ENCODE measurements at regions not wholly inside any gene's neighbourhood (a gene's known extent, or its start where the extent isn't known, plus 50 kb on each side); places are given as distances from the start of the nearest gene placed in this dataset.

DNA sequence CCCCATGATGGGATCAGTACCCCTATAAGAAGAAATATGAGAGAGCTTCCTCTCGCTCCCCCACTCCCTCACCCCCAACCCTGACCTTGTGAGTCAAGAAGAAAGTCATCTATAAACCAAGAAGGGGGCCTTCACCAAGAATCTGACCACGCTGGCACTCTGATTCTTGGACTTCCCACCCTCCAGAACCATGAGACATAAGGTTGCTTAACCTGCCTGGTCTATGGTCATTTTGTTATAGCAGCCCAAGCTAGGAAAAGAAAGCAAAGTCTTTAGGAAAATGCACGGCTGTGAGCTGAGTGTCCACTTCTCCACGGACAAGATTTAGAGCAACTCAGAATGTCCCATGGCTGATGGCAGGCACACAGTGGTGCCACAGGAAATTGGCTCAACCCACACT, 333.5 kb downstream of the SOX9 start:
- H3K4me3 ChIP-seq (ENCODE audit: low read depth, low read length) = no peak overlapping the region
- TF ChIP-seq, protein P1, sequence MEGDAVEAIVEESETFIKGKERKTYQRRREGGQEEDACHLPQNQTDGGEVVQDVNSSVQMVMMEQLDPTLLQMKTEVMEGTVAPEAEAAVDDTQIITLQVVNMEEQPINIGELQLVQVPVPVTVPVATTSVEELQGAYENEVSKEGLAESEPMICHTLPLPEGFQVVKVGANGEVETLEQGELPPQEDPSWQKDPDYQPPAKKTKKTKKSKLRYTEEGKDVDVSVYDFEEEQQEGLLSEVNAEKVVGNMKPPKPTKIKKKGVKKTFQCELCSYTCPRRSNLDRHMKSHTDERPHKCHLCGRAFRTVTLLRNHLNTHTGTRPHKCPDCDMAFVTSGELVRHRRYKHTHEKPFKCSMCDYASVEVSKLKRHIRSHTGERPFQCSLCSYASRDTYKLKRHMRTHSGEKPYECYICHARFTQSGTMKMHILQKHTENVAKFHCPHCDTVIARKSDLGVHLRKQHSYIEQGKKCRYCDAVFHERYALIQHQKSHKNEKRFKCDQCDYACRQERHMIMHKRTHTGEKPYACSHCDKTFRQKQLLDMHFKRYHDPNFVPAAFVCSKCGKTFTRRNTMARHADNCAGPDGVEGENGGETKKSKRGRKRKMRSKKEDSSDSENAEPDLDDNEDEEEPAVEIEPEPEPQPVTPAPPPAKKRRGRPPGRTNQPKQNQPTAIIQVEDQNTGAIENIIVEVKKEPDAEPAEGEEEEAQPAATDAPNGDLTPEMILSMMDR (IDR thresholded peaks at IDR 0.05; ENCODE audit: borderline replicate concordance, insufficient read depth, low read depth, low read length) = no peak

GRCh38 chr17:72455562-72455961, 334.7 kb downstream of the SOX9 start:
- H3K4me3 ChIP-seq (ENCODE audit: low read depth, low read length) = no peak overlapping the region
- TF ChIP-seq, protein P1 (IDR thresholded peaks at IDR 0.05; ENCODE audit: borderline replicate concordance, insufficient read depth, low read depth, low read length) = no peak

- TF ChIP-seq, protein P1 (IDR thresholded peaks at IDR 0.05; ENCODE audit: borderline replicate concordance, insufficient read depth, low read depth, low read length) = no peak
- no peak overlapping the region for H3K4me3 ChIP-seq (ENCODE audit: low read depth, low read length)
Measured at GRCh38 chr17:72456075-72456474, 335.3 kb downstream of the SOX9 start.

- no peak overlapping the region for H3K4me3 ChIP-seq (ENCODE audit: low read depth, low read length)
- TF ChIP-seq, protein P1 (IDR thresholded peaks at IDR 0.05; ENCODE audit: borderline replicate concordance, insufficient read depth, low read depth, low read length) = no peak
Measured at GRCh38 chr17:72457712-72458111, 336.9 kb downstream of the SOX9 start.

GRCh38 chr17:72458301-72458700, 337.5 kb downstream of the SOX9 start:
- TF ChIP-seq, protein P1 (IDR thresholded peaks at IDR 0.05; ENCODE audit: borderline replicate concordance, insufficient read depth, low read depth, low read length) = no peak
- H3K4me3 ChIP-seq (ENCODE audit: low read depth, low read length) = no peak overlapping the region

GRCh38 chr17:72460711-72461110, 339.9 kb downstream of the SOX9 start:
- H3K4me3 ChIP-seq (ENCODE audit: low read depth, low read length) = no peak overlapping the region
- TF ChIP-seq, protein P1 (IDR thresholded peaks at IDR 0.05; ENCODE audit: borderline replicate concordance, insufficient read depth, low read depth, low read length) = no peak

DNA sequence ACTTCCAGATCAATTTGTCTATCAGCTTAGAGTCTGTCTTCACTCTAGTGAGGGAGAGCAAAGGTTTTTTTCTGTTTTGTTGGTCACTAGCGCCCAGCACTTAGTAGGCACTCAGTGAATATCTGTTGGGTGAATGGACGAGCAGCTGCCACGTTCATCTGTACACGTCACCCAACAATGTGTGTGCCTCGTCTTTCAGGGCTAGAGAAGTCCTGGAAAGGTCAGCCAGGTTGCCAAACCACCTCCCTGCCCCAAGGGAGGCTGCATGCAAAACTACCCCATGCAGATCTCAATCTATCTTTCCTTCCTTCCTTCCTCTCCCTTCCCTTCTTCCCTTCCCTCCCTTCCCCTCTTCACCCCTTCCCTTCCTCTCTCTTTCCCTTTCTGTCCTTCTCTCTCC, 340.9 kb downstream of the SOX9 start:
- H3K4me3 ChIP-seq (ENCODE audit: low read depth, low read length) = no peak overlapping the region

More for the DNA sequence above, 340.9 kb downstream of the SOX9 start:
- TF ChIP-seq, protein P1 (IDR thresholded peaks at IDR 0.05; ENCODE audit: borderline replicate concordance, insufficient read depth, low read depth, low read length) = no peak
